22Rv1 (cell line): ENCODE measurements at regions not wholly inside any gene's neighbourhood (a gene's known extent, or its start where the extent isn't known, plus 50 kb on each side); places are given as distances from the start of the nearest gene placed in this dataset.

Experiments
- CTCF ChIP-seq: fragments of 450-650 bp; IDR thresholded peaks from 2 replicates; pipeline ENCODE4 v1.5.1; 2017; ENCODE audit warnings: mild to moderate bottlenecking
- ZFX ChIP-seq: fragments of 450-650 bp; IDR thresholded peaks from 2 replicates; pipeline ENCODE4 v1.6.1; 2017; ENCODE audit warnings: antibody characterized with exemption, borderline replicate concordance

- TF ChIP-seq CTCF = no peak
- no peak for TF ChIP-seq ZFX
Observed at GRCh38 chrX:7225338-7225737, 77.4 kb upstream of the PUDP start.
